ENCODE measurements at regions not wholly inside any gene's neighbourhood (a gene's known extent, or its start where the extent isn't known, plus 50 kb on each side); places are given as distances from the start of the nearest gene placed in this dataset.
"Not testable (repeated sequence)": the region's sequence is repeated elsewhere in the genome, so short reads cannot be mapped to it uniquely, and the experiment has no call there.

- Mint-ChIP-seq H3K9me3 (ENCODE audit: unreplicated experiment) (no peaks in the 10 kb centered on the region), H3K36me3 (ENCODE audit: insufficient read depth, unreplicated experiment) (peaks cover 71% of the 10 kb centered on the region), H3K4me1 (ENCODE audit: low read depth, unreplicated experiment) (no peaks in the 10 kb centered on the region), H3K4me3 (ENCODE audit: unreplicated experiment) (no peak overlapping the region), H3K27ac (ENCODE audit: unreplicated experiment) (no peak overlapping the region), H3K27me3 (ENCODE audit: insufficient read depth, unreplicated experiment) (no peaks in the 10 kb centered on the region)
- POLR2A ChIA-PET: no interaction called here
- Histone ChIP-seq H3K36me3 (ENCODE audit: control insufficient read depth, insufficient read depth, low read length) (no peaks in the 10 kb centered on the region), H3K4me1 (no peaks in the 10 kb centered on the region), H3K9me3 (no peaks in the 10 kb centered on the region), H3K4me3 (ENCODE audit: low read depth, low read length) (no peak overlapping the region), H3K27me3 (replicated peaks; ENCODE audit: control insufficient read depth, insufficient read depth, low read length) (no peaks in the 10 kb centered on the region)
- TF ChIP-seq CTCF (IDR thresholded peaks at IDR 0.05; ENCODE audit: insufficient read depth in 1 of 2, low read depth in 1 of 2, low read length in 1 of 2, severe bottlenecking in 1 of 2, unreplicated experiment in 1 of 2): no peak
- no TSS peak for BruUV-seq (replicated peaks)
- intact Hi-C loops (cut with micrococcal nuclease; ENCODE audit: unreplicated experiment): no loop called here
- CTCF ChIA-PET: no interaction called here
- DNase-seq: peak in 1 of 2 experiments; percentile 8
Observed at GRCh38 chr6:144528743-144529425, 243.7 kb downstream of the UTRN start.

DNA sequence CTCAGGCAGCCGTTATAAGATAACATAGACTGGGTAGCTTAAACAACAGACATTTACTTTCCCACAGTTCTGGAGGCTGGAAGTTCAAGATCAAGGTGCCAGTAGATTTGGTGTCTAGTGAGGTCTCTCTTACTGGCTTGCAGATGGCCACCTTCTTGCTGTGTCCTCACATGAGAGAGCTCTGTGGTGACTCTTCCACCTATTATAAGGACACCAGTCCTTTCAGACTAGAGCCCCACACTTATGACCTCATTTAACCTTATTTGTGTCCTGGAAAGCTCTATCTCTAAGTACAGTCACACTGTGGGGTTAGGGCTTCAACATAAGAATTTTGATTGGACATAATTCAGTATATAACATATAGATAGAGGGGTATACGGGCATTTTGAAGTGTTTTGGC, 245.0 kb downstream of the UTRN start:
- peak overlapping the region; percentile 22 for H3K27ac Mint-ChIP-seq (ENCODE audit: unreplicated experiment)
- no peaks in the 10 kb centered on the region for H3K4me1 Mint-ChIP-seq (ENCODE audit: low read depth, unreplicated experiment)
- Histone ChIP-seq H3K4me1 (no peaks in the 10 kb centered on the region), H3K27me3 (replicated peaks; ENCODE audit: control insufficient read depth, insufficient read depth, low read length) (no peaks in the 10 kb centered on the region), H3K4me3 (ENCODE audit: low read depth, low read length) (no peak overlapping the region), H3K36me3 (ENCODE audit: control insufficient read depth, insufficient read depth, low read length) (no peaks in the 10 kb centered on the region), H3K9me3 (no peaks in the 10 kb centered on the region)
- no peak overlapping the region for H3K4me3 Mint-ChIP-seq (ENCODE audit: unreplicated experiment)
- intact Hi-C loops (cut with micrococcal nuclease; ENCODE audit: unreplicated experiment): no loop called here
- DNase-seq: no peak
- CTCF ChIA-PET: no interaction called here
- no TSS peak for BruUV-seq (replicated peaks)
- peaks cover 71% of the 10 kb centered on the region for H3K36me3 Mint-ChIP-seq (ENCODE audit: insufficient read depth, unreplicated experiment)
- POLR2A ChIA-PET: no interaction called here
- H3K27me3 Mint-ChIP-seq (ENCODE audit: insufficient read depth, unreplicated experiment): no peaks in the 10 kb centered on the region
- no peaks in the 10 kb centered on the region for H3K9me3 Mint-ChIP-seq (ENCODE audit: unreplicated experiment)
- no peak for TF ChIP-seq CTCF (IDR thresholded peaks at IDR 0.05; ENCODE audit: insufficient read depth in 1 of 2, low read depth in 1 of 2, low read length in 1 of 2, severe bottlenecking in 1 of 2, unreplicated experiment in 1 of 2)

DNA sequence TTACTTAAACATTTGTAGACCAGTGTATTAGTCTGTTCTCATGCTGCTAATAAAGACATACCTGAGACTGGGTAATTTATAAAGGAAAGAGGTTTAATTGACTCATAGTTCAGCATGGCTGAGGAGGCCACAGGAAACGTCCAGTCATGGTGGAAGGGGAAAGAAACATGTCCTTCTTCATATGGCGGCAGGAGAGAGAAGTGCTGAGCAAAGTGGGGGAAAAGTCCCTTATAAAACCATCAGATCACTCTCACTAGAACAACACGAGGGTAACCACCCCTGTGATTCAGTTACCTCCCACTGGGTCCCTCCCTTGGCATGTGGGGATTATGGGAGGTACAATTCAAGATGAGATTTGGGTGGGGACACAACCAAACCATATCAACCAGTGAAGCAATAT, 247.1 kb downstream of the UTRN start:
- H3K4me3 ChIP-seq (ENCODE audit: low read depth, low read length); H3K27me3 Mint-ChIP-seq (ENCODE audit: insufficient read depth, unreplicated experiment); H3K27ac Mint-ChIP-seq (ENCODE audit: unreplicated experiment); H3K4me1 Mint-ChIP-seq (ENCODE audit: low read depth, unreplicated experiment); intact Hi-C loops (cut with micrococcal nuclease; ENCODE audit: unreplicated experiment); H3K4me1 ChIP-seq; H3K36me3 ChIP-seq (ENCODE audit: control insufficient read depth, insufficient read depth, low read length); H3K9me3 ChIP-seq; H3K27me3 ChIP-seq (replicated peaks; ENCODE audit: control insufficient read depth, insufficient read depth, low read length); POLR2A ChIA-PET; CTCF ChIA-PET; H3K4me3 Mint-ChIP-seq (ENCODE audit: unreplicated experiment); BruUV-seq (replicated peaks); H3K9me3 Mint-ChIP-seq (ENCODE audit: unreplicated experiment); DNase-seq: not testable (repeated sequence)
- peaks cover 60% of the 10 kb centered on the region for H3K36me3 Mint-ChIP-seq (ENCODE audit: insufficient read depth, unreplicated experiment)

DNA sequence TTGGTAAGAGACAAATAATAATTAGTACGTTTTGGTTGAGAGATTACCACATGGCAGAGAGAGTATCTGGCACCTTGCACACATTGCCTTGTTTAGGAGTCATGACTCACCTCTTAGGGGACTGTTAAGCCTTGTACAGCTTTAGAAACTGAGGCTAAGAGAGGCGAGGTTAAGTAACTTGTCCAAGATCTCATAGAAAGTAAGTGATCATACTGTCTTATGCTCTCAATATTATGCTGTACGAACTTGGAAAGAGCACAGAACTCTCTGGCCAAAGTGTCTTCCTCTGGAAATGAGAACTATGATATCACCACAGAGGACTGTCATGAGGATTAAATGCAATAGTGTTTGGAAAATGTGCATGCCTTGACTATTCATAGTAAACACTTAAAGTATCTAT, 249.0 kb downstream of the UTRN start:
- Mint-ChIP-seq H3K36me3 (ENCODE audit: insufficient read depth, unreplicated experiment) (peaks cover 41% of the 10 kb centered on the region), H3K9me3 (ENCODE audit: unreplicated experiment) (no peaks in the 10 kb centered on the region), H3K27me3 (ENCODE audit: insufficient read depth, unreplicated experiment) (no peaks in the 10 kb centered on the region), H3K4me1 (ENCODE audit: low read depth, unreplicated experiment) (no peaks in the 10 kb centered on the region), H3K27ac (ENCODE audit: unreplicated experiment) (no peak overlapping the region), H3K4me3 (ENCODE audit: unreplicated experiment) (no peak overlapping the region)
- Histone ChIP-seq H3K4me1 (no peaks in the 10 kb centered on the region), H3K27me3 (replicated peaks; ENCODE audit: control insufficient read depth, insufficient read depth, low read length) (no peaks in the 10 kb centered on the region), H3K4me3 (ENCODE audit: low read depth, low read length) (no peak overlapping the region), H3K9me3 (no peaks in the 10 kb centered on the region), H3K36me3 (ENCODE audit: control insufficient read depth, insufficient read depth, low read length) (no peaks in the 10 kb centered on the region)
- DNase-seq: no peak
- CTCF ChIA-PET: no interaction called here
- TF ChIP-seq CTCF (IDR thresholded peaks at IDR 0.05; ENCODE audit: insufficient read depth in 1 of 2, low read depth in 1 of 2, low read length in 1 of 2, severe bottlenecking in 1 of 2, unreplicated experiment in 1 of 2): no peak
- intact Hi-C loops (cut with micrococcal nuclease; ENCODE audit: unreplicated experiment): no loop called here
- POLR2A ChIA-PET: no interaction called here
- no TSS peak for BruUV-seq (replicated peaks)
